ENCODE measurements at regions not wholly inside any gene's neighbourhood (a gene's known extent, or its start where the extent isn't known, plus 50 kb on each side); places are given as distances from the start of the nearest gene placed in this dataset.

DNA sequence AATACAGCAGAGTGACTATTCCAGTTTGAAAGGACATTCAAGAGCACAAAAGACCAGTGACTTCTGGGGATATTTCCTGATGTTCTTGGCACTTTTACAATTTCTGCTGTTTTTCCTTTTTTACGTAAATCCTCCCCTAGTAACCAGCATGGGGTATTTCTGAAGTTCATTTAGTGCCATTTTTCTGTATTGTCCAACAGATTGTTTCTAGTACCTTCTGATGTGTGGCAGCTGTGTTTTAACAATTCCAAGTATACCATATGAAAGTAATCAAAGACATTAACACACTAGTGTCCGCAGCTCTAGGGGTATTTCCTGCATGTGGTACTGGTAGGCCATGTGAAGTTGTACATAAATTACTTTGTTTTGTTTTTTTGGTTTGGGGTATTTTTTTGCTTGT lies 53.0 kb upstream of the SMARCA2 start:
- TF ChIP-seq CTCF (conservative IDR thresholded peaks at IDR 0.05; ENCODE audit: low read length) (no peak), EZH2phosphoT487 (IDR thresholded peaks at IDR 0.05; ENCODE audit: borderline replicate concordance, low read depth, low read length) (no peak)

All from OCI-LY7 (cell line).